GM13977 (cell line): ENCODE measurements at regions not wholly inside any gene's neighbourhood (a gene's known extent, or its start where the extent isn't known, plus 50 kb on each side); places are given as distances from the start of the nearest gene placed in this dataset.

ENCODE experiments used
- DNase-seq: peaks from one replicate; pipeline ENCODE4 v3.0.0; 2012; ENCODE audit warnings: low spot score
- CTCF ChIP-seq: IDR thresholded peaks from 2 replicates; pipeline ENCODE4 v1.5.1; 2012; ENCODE audit warnings: mild to moderate bottlenecking, control low read depth; ENCODE audit not compliant: insufficient read depth; ENCODE audit errors: extremely low read depth, missing control alignments
- in situ Hi-C: fragments of 300-500 bp; cut with MboI; formaldehyde crosslinking; loops from one replicate; pipeline ENCODE4 v1.12.0; 2022; ENCODE audit warnings: low sequenced_read_pairs, low pct_unique_long_range_greater_than_20kb, mixed read lengths, inconsistent platforms; ENCODE audit not compliant: unreplicated experiment

GRCh38 chr7:69419934-69420333 lies 178.3 kb upstream of the AUTS2 start:
- no peak for TF ChIP-seq CTCF
- in situ Hi-C loops, result no loop called here
- DNase-seq, result no peak

GRCh38 chr7:69422574-69422985 lies 175.7 kb upstream of the AUTS2 start:
- no peak for DNase-seq
- TF ChIP-seq CTCF, result no peak
- in situ Hi-C loops, result no loop called here

GRCh38 chr7:69426705-69427104 lies 171.6 kb upstream of the AUTS2 start:
- TF ChIP-seq CTCF, result no peak
- in situ Hi-C loops, result no loop called here
- no peak for DNase-seq

- TF ChIP-seq CTCF, result no peak
- in situ Hi-C loops, result no loop called here
- DNase-seq, result no peak
These were observed 170.2 kb upstream of the AUTS2 start for GRCh38 chr7:69428089-69428488.

GRCh38 chr7:69429911-69430383 lies 168.3 kb upstream of the AUTS2 start:
- DNase-seq, result no peak
- in situ Hi-C loops, result no loop called here
- TF ChIP-seq CTCF, result no peak

GRCh38 chr7:69430384-69431021 lies 167.8 kb upstream of the AUTS2 start:
- DNase-seq, result no peak
- TF ChIP-seq CTCF, result no peak
- in situ Hi-C loops, result no loop called here
